ENCODE measurements at regions not wholly inside any gene's neighbourhood (a gene's known extent, or its start where the extent isn't known, plus 50 kb on each side); places are given as distances from the start of the nearest gene placed in this dataset.

- TF ChIP-seq NR1H2 (CRISPR knock-in tag; IDR thresholded peaks at IDR 0.05) (no peak), E2F1 (CRISPR knock-in tag; IDR thresholded peaks at IDR 0.05) (no peak), ZNF425 (CRISPR knock-in tag; conservative IDR thresholded peaks at IDR 0.05) (no peak), E2F4 (CRISPR knock-in tag; IDR thresholded peaks at IDR 0.05; ENCODE audit: borderline replicate concordance, low read depth) (no peak), ZNF138 (CRISPR knock-in tag; conservative IDR thresholded peaks at IDR 0.05) (no peak), ZNF232 (CRISPR knock-in tag; IDR thresholded peaks at IDR 0.05) (no peak)
- TF ChIP-seq, protein P1, sequence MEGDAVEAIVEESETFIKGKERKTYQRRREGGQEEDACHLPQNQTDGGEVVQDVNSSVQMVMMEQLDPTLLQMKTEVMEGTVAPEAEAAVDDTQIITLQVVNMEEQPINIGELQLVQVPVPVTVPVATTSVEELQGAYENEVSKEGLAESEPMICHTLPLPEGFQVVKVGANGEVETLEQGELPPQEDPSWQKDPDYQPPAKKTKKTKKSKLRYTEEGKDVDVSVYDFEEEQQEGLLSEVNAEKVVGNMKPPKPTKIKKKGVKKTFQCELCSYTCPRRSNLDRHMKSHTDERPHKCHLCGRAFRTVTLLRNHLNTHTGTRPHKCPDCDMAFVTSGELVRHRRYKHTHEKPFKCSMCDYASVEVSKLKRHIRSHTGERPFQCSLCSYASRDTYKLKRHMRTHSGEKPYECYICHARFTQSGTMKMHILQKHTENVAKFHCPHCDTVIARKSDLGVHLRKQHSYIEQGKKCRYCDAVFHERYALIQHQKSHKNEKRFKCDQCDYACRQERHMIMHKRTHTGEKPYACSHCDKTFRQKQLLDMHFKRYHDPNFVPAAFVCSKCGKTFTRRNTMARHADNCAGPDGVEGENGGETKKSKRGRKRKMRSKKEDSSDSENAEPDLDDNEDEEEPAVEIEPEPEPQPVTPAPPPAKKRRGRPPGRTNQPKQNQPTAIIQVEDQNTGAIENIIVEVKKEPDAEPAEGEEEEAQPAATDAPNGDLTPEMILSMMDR (IDR thresholded peaks at IDR 0.05), result no peak
Measured at GRCh38 chr13:40319699-40320579, 346.5 kb downstream of the FOXO1 start.
